ENCODE measurements at regions not wholly inside any gene's neighbourhood (a gene's known extent, or its start where the extent isn't known, plus 50 kb on each side); places are given as distances from the start of the nearest gene placed in this dataset.
A peak's percentile ranks its signal among the peaks of the same experiment; 100 is the strongest.

DNA sequence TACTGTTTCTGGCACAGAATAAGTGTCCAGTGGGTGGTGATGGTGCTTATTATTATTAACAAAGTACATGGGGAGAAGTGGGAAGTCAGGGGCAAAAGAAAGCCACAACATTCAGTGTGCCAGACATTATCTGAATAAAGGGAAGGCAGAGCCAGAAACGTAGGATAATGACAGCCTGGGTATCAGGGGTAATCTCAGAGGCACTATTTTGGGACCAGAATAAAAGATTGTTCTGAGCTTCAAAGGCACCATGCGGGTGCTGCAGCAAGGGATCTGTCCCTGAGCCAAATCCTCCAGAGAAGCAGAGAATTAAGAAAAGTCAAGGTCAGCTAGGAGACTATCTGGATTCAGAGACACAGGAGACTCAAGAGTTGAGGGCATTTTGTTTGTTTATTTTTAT lies 328.8 kb upstream of the GATB start:
- no peak for DNase-seq

GRCh38 chr4:152087335-152087734 lies 326.5 kb upstream of the GATB start:
- DNase-seq, result no peak

DNA sequence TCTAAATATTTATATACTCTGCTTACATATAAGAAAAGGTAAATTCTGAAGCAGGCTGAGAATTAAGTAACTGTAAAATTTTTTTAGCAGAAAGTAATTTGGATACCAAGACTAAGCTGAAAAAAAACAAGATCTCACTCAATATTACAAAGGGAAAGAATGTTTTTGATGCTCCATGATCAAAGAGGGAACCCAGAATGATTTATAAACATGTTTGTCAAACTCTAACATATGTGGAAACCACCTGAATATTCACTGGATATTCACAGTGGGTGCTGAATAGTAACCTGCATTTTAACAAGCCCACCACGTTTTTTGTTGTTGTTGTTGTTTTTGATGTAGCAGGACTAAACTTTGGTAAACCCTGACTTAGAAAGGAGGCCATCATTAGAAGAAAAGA lies 324.9 kb upstream of the GATB start:
- DNase-seq, result no peak

DNA sequence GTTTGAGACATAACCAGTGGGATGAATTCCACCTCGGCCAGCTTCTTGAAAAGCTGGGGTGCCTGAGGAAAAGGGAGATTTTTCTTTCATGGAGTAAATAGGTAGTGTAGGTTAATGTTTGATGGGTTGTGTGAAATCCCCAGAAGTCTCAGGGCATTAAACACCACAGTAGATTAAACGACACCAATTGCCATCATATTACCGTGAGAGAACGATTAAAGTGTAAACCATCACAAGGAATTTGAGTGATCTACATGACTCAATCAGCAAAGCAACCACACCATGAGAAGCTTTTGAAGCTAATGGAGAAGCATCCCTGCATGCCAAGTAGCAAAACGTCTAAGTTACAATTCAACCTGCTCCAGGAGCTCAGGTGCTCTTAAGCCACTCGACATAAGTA lies 322.5 kb upstream of the GATB start:
- no peak for DNase-seq

- DNase-seq, result no peak
Measured at GRCh38 chr4:152081024-152081423, 320.2 kb upstream of the GATB start.

DNA sequence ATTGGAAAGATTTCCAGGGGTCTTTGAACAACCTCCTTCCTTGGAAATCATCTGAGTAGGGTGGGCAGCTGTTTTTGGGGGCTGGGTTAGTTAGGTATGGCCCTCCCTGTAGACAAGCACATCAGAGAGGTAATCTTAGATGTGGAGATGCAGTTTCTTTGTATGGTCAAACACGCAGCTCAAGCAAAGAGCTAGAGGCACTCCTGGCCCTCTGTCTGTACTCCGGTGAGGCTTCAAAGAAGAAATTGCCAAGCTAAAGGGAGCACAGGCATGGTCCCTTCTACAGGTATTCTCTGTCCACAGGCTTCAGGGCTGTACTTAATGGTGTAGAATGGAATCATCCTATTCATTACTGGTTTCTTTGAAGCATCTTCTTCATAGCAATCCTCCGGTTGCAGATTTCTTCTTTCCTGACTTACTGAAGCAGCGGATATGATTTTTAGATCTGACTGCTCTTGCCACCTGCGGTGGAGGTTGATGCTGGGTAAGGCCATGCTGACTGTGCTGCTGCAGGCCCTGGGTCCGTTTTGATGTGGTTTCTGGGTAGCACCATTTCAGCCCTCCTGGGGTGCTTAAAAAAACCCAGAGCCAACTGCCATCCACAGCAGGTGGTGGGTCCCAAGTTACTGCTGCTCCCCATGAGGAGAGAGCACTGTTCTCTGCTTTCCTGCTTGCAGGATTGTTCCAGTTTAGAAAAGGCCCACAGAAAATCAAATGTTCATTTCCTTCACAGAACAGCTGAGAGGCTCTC lies 318.9 kb upstream of the GATB start:
- no peak for DNase-seq

- no peak for DNase-seq
Measured at GRCh38 chr4:152079079-152079478, 318.3 kb upstream of the GATB start.

GRCh38 chr4:152077582-152077981 lies 316.8 kb upstream of the GATB start:
- DNase-seq, result no peak

GRCh38 chr4:152075253-152075928 lies 314.6 kb upstream of the GATB start:
- DNase-seq, result no peak

DNA sequence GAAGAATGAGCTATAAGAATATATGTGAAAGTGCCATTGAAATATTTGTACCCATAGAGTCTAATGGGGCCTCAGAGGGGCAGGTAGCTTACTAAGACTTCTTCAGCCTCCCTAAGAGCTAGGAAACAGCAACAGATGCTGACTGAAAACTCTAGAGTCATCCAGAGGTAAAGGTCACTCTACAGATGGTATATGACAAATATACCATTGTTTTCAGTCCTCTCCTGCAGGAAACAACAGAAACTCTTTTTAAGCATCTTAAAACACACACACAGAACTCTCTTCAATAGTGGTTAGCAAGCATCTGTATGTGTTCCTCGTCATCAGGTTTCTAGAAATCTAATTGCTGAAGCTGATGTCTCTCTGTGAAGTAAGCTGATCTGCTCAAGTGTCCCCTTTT lies 313.8 kb upstream of the GATB start:
- no peak for DNase-seq

DNA sequence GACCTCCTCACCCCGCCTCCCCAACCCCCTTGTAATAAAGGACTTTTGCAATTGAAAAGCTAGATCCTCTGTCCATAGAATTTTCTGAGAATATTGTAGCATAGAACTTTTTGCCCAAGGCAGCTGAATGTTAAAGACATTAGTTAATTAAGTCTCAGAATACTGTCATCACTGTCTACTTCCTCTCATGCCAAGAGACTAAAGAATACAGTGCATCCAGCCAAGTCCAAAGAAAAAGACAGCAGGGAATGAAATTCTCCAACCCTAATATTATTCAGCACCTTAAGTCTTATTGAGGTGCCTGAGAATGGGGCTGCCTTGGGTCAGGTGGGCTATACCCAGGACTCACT lies 313.3 kb upstream of the GATB start:
- no peak for DNase-seq

GRCh38 chr4:152073351-152074087 lies 312.7 kb upstream of the GATB start:
- DNase-seq, result no peak

- DNase-seq, result no peak
Measured at GRCh38 chr4:152072906-152073305, 312.1 kb upstream of the GATB start.

GRCh38 chr4:152072001-152072485 lies 311.2 kb upstream of the GATB start:
- no peak for DNase-seq

GRCh38 chr4:152070854-152071253 lies 310.0 kb upstream of the GATB start:
- no peak for DNase-seq

- no peak for DNase-seq
Measured at GRCh38 chr4:152068866-152069265, 308.1 kb upstream of the GATB start.

GRCh38 chr4:152065545-152065944 lies 304.7 kb upstream of the GATB start:
- no peak for DNase-seq

GRCh38 chr4:152064753-152065152 lies 303.9 kb upstream of the GATB start:
- DNase-seq, result no peak

DNA sequence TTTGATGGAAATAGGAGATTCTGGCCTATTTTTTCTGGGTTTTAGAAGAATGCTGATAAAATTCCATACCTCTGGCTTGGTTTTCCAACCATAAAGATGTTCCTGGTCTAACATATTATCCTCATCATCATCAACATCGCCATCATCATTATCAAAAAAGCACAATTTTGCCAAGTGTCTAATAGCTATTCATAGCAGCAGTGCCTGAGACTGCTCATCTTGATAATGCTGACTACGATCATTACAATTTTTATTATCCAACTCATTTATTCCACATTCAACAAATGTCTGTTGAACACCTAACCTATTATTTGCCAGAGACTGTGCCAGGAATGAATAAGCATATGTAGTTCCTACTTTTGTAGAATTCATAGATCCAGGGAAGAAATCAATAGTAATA lies 303.5 kb upstream of the GATB start:
- DNase-seq, result no peak

- DNase-seq, result peak; percentile 27
Measured at GRCh38 chr4:152063621-152064240, 302.9 kb upstream of the GATB start.

DNA sequence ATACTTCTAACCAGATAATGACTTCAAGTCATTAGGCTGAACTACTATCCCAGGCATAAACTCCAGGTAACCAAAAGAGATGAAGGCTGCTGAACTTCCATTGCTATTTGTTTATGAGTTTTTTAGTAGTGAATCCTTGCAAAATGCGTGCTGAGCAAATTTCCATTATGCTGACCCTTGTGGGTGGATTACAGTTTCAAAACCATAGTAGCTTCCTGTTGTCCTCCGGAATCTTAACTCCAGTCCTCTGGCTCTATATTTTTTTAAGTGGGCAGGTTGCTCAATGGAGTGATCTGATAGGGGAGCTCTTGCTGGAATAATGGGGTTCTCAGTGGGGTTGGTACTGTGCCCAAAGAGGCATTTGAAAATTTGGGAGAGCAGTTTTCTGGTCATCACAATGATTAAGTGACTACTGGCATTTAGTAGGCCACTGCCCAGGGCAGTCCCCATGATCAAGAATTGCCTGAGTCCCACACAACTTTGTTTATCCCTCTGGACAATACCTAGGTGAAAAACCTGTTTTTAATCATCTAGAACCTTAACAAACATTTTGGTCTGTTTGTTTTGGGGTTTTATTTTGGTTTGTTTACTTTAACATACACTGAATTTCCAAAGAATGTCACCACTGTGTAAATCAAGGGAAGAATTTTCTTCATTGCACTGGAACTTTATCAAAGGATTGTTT lies 302.3 kb upstream of the GATB start:
- DNase-seq, result no peak

DNA sequence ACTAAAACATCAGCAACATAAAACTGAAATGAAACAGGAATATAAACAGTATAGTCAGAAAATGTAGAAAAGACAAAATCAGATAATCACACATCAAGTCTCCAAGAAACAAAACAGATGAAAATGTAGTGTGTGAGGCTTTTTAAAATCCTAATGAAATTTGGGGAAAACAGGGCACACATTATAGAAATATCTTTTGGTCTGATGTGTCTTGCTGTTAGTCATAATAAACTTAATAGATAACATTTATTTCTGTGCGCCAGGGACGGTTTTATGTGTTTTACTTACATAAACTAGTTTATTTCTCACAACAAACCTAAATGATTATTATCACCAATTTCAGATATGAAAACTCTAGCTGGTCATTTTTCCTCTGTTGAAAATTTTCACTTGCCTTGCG lies 293.9 kb upstream of the GATB start:
- no peak for DNase-seq

Measured in NCI-H2171 (cell line).